ENCODE measurements at regions not wholly inside any gene's neighbourhood (a gene's known extent, or its start where the extent isn't known, plus 50 kb on each side); places are given as distances from the start of the nearest gene placed in this dataset.
A peak's percentile ranks its signal among the peaks of the same experiment; 100 is the strongest.

GRCh38 chr1:198922638-198923430 is 284.0 kb downstream of the PTPRC start:
- intact Hi-C loops (cut with DNase I, micrococcal nuclease): no loop called here
- ATAC-seq (no peak), DNase-seq (no peak)

- no peak for DNase-seq
- ATAC-seq: no peak
- intact Hi-C loops (cut with DNase I, micrococcal nuclease): no loop called here
Observed at GRCh38 chr1:198923993-198924392, 285.2 kb downstream of the PTPRC start.

- ATAC-seq: no peak
- DNase-seq: no peak
- intact Hi-C loops (cut with DNase I, micrococcal nuclease): no loop called here
Observed at GRCh38 chr1:198925567-198925966, 286.7 kb downstream of the PTPRC start.

- intact Hi-C loops (cut with DNase I, micrococcal nuclease): no loop called here
- DNase-seq: no peak
- no peak for ATAC-seq
Observed at GRCh38 chr1:198927129-198927528, 288.3 kb downstream of the PTPRC start.

GRCh38 chr1:198929111-198929604 is 290.3 kb downstream of the PTPRC start:
- DNase-seq: no peak
- no peak for ATAC-seq
- intact Hi-C loops (cut with DNase I, micrococcal nuclease): no loop called here

GRCh38 chr1:198929961-198930599 is 291.2 kb downstream of the PTPRC start:
- DNase-seq (no peak), ATAC-seq (peak; percentile 42)
- intact Hi-C loops (cut with DNase I, micrococcal nuclease): no loop called here

GRCh38 chr1:198932351-198932991 is 293.6 kb downstream of the PTPRC start:
- ATAC-seq (no peak), DNase-seq (no peak)
- intact Hi-C loops (cut with DNase I, micrococcal nuclease): no loop called here

- DNase-seq (no peak), ATAC-seq (no peak)
- intact Hi-C loops (cut with DNase I, micrococcal nuclease): no loop called here
Observed at GRCh38 chr1:198933515-198934222, 294.8 kb downstream of the PTPRC start.

GRCh38 chr1:198934426-198934825 is 295.6 kb downstream of the PTPRC start:
- DNase-seq (no peak), ATAC-seq (no peak)
- intact Hi-C loops (cut with DNase I, micrococcal nuclease): no loop called here

- intact Hi-C loops (cut with DNase I, micrococcal nuclease): no loop called here
- no peak for ATAC-seq
- no peak for DNase-seq
Observed at GRCh38 chr1:198934901-198935305, 296.1 kb downstream of the PTPRC start.

- DNase-seq: peak; percentile 63
- intact Hi-C loops (cut with DNase I, micrococcal nuclease): no loop called here
- peak; percentile 58 for ATAC-seq
Observed at GRCh38 chr1:198935306-198935921, 296.6 kb downstream of the PTPRC start.

GRCh38 chr1:198936371-198937083 is 297.7 kb downstream of the PTPRC start:
- ATAC-seq: peak; percentile 44
- no peak for DNase-seq
- intact Hi-C loops (cut with DNase I, micrococcal nuclease): no loop called here

- intact Hi-C loops (cut with DNase I, micrococcal nuclease): no loop called here
- peak; percentile 17 to 32 for DNase-seq
- ATAC-seq: peak; percentile 97
Observed at GRCh38 chr1:198937231-198938031, 298.6 kb downstream of the PTPRC start.

- ATAC-seq (no peak), DNase-seq (no peak)
- intact Hi-C loops (cut with DNase I, micrococcal nuclease): no loop called here
Observed at GRCh38 chr1:198939286-198939685, 300.4 kb downstream of the PTPRC start.

- no peak for DNase-seq
- ATAC-seq: no peak
- intact Hi-C loops (cut with DNase I, micrococcal nuclease): no loop called here
Observed at GRCh38 chr1:198939956-198940355, 301.1 kb downstream of the PTPRC start.

GRCh38 chr1:198942466-198942865 is 303.6 kb downstream of the PTPRC start:
- no peak for DNase-seq
- intact Hi-C loops (cut with DNase I, micrococcal nuclease): no loop called here
- no peak for ATAC-seq

- no peak for DNase-seq
- intact Hi-C loops (cut with DNase I, micrococcal nuclease): no loop called here
- no peak for ATAC-seq
Observed at GRCh38 chr1:198943484-198944187, 304.8 kb downstream of the PTPRC start.
